SH-SY5Y (cell line): ENCODE measurements at regions not wholly inside any gene's neighbourhood (a gene's known extent, or its start where the extent isn't known, plus 50 kb on each side); places are given as distances from the start of the nearest gene placed in this dataset.

ENCODE experiments used
- GATA2 ChIP-seq: IDR thresholded peaks from 2 replicates; pipeline ENCODE4 v1.6.1; 2011; ENCODE audit warnings: mild to moderate bottlenecking, low read depth, low read length
- GATA3 ChIP-seq: IDR thresholded peaks from 2 replicates; pipeline ENCODE4 v1.6.1; 2011; ENCODE audit warnings: low read depth, mild to moderate bottlenecking, low read length, moderate library complexity

DNA sequence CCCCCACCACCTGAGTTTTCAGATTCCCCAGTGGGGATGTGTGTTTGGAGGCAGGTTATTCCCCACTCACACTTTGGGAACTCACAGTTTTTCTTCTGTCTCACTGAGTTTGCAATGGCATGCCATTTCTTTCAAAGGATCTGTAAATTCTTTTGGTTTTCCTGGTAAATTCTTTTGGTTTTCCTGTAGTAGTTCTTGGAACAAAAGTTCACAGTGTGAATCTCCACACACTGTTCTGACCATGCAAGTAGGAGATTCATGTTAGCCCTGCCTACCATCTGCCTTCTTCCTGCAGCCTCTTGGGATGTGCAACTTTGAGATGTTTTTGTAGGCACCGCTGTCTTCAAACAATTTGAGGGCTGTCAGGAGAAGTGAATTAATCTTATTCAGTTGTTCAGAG is 165.6 kb upstream of the OGFRL1 start:
- TF ChIP-seq GATA2 (no peak), GATA3 (no peak)
